Lung microvascular endothelial cell (primary cell): ENCODE measurements at regions not wholly inside any gene's neighbourhood (a gene's known extent, or its start where the extent isn't known, plus 50 kb on each side); places are given as distances from the start of the nearest gene placed in this dataset.

ENCODE experiments used
- DNase-seq, 2 donors: peaks; one replicate each; pipeline versions ENCODE4 v3.0.0 to v3.0.0-alpha.2; 2010; ENCODE audit warnings: low read depth in 2 of 2

- DNase-seq, result no peak
These were observed 98.7 kb upstream of the SLC4A4 start for GRCh38 chr4:71240094-71240493.

GRCh38 chr4:71241501-71242288, 97.1 kb upstream of the SLC4A4 start:
- no peak for DNase-seq

- DNase-seq, result no peak
These were observed 95.6 kb upstream of the SLC4A4 start for GRCh38 chr4:71243091-71243833.

GRCh38 chr4:71247706-71248105, 91.1 kb upstream of the SLC4A4 start:
- no peak for DNase-seq

GRCh38 chr4:71251261-71251660, 87.6 kb upstream of the SLC4A4 start:
- no peak for DNase-seq

- peak in 1 of 2 donors; percentile 11 for DNase-seq
These were observed 85.3 kb upstream of the SLC4A4 start for GRCh38 chr4:71253545-71253944.

- DNase-seq, result no peak
These were observed 84.3 kb upstream of the SLC4A4 start for GRCh38 chr4:71254451-71255012.

GRCh38 chr4:71255976-71256375, 82.8 kb upstream of the SLC4A4 start:
- DNase-seq, result no peak

- no peak for DNase-seq
These were observed 81.1 kb upstream of the SLC4A4 start for GRCh38 chr4:71257761-71258160.

GRCh38 chr4:71258323-71258722, 80.5 kb upstream of the SLC4A4 start:
- DNase-seq, result no peak

GRCh38 chr4:71259280-71259679, 79.5 kb upstream of the SLC4A4 start:
- DNase-seq, result no peak

- DNase-seq, result peak; percentile 1 to 81
These were observed 78.9 kb upstream of the SLC4A4 start for GRCh38 chr4:71259911-71260331.

GRCh38 chr4:71260544-71260943, 78.3 kb upstream of the SLC4A4 start:
- DNase-seq, result no peak

GRCh38 chr4:71261001-71261400, 77.8 kb upstream of the SLC4A4 start:
- no peak for DNase-seq

GRCh38 chr4:71261633-71262121, 77.1 kb upstream of the SLC4A4 start:
- DNase-seq, result no peak

GRCh38 chr4:71262161-71262560, 76.7 kb upstream of the SLC4A4 start:
- no peak for DNase-seq

GRCh38 chr4:71266090-71266794, 72.6 kb upstream of the SLC4A4 start:
- no peak for DNase-seq

GRCh38 chr4:71267244-71267643, 71.6 kb upstream of the SLC4A4 start:
- no peak for DNase-seq

- DNase-seq, result no peak
These were observed 70.7 kb upstream of the SLC4A4 start for GRCh38 chr4:71268166-71268565.

- DNase-seq, result no peak
These were observed 69.6 kb upstream of the SLC4A4 start for GRCh38 chr4:71269233-71269632.

- peak; percentile 4 to 52 for DNase-seq
These were observed 67.9 kb upstream of the SLC4A4 start for GRCh38 chr4:71270901-71271300.

- no peak for DNase-seq
These were observed 65.8 kb upstream of the SLC4A4 start for GRCh38 chr4:71272976-71273375.
